Fibroblast of lung (primary cell): ENCODE measurements at regions not wholly inside any gene's neighbourhood (a gene's known extent, or its start where the extent isn't known, plus 50 kb on each side); places are given as distances from the start of the nearest gene placed in this dataset.

Experiments used
- DNase-seq, 2 donors: peaks; one replicate each; pipeline versions ENCODE4 v3.0.0 to v3.0.0-alpha.2; 2010; ENCODE audit warnings: low read depth in 2 of 2
- H2AFZ ChIP-seq: 2 replicates; pipeline ENCODE4 v1.5.1; 2012; ENCODE audit warnings: low read length, control low read depth, inconsistent platforms
- H3K27ac ChIP-seq: 2 replicates; pipeline ENCODE4 v1.5.1; 2011; ENCODE audit warnings: low read length, control low read depth; ENCODE audit not compliant: insufficient read depth
- H3K27me3 ChIP-seq: 2 replicates; pipeline ENCODE4 v1.5.1; 2011; ENCODE audit warnings: mild to moderate bottlenecking, low read length; ENCODE audit not compliant: control insufficient read depth, insufficient read depth
- H3K36me3 ChIP-seq: 2 replicates; pipeline ENCODE4 v1.5.1; 2011; ENCODE audit warnings: low read length; ENCODE audit not compliant: control insufficient read depth, insufficient read depth
- H3K4me1 ChIP-seq: 2 replicates; pipeline ENCODE4 v1.5.1; 2011; ENCODE audit warnings: low read length; ENCODE audit not compliant: control insufficient read depth, insufficient read depth; ENCODE audit errors: extremely low read depth
- H3K4me2 ChIP-seq: 2 replicates; pipeline ENCODE4 v1.5.1; 2011; ENCODE audit warnings: low read length, control low read depth; ENCODE audit not compliant: insufficient read depth; ENCODE audit errors: extremely low read depth
- H3K4me3 ChIP-seq, 4 experiments: fragments of 200-600 bp in 1 of 4; sonication (generic) in 1 of 4; replicated peaks in 1 of 4; 2 replicates each; pipeline ENCODE4 v1.5.1; 2011 to 2016; ENCODE audit warnings: low read length in 4 of 4, low read depth in 3 of 4, mild to moderate bottlenecking in 3 of 4, control low read depth in 2 of 4, inconsistent platforms in 1 of 4, mixed read lengths in 1 of 4; ENCODE audit not compliant: insufficient read depth in 1 of 4; ENCODE audit errors: control extremely low read depth in 1 of 4
- H3K79me2 ChIP-seq: 2 replicates; pipeline ENCODE4 v1.5.1; 2012; ENCODE audit warnings: mild to moderate bottlenecking, low read length, inconsistent platforms; ENCODE audit not compliant: control insufficient read depth, insufficient read depth
- H3K9ac ChIP-seq: 2 replicates; pipeline ENCODE4 v1.5.1; 2011; ENCODE audit warnings: mild to moderate bottlenecking, low read length, control low read depth; ENCODE audit not compliant: insufficient read depth
- H3K9me3 ChIP-seq: 2 replicates; pipeline ENCODE4 v1.5.1; 2012; ENCODE audit warnings: low read depth, low read length; ENCODE audit not compliant: control insufficient read depth, insufficient read depth
- H4K20me1 ChIP-seq: 2 replicates; pipeline ENCODE4 v1.5.1; 2011; ENCODE audit warnings: low read length; ENCODE audit not compliant: control insufficient read depth, insufficient read depth; ENCODE audit errors: extremely low read depth
- CTCF ChIP-seq, 2 donors: IDR thresholded peaks in 1 of 2; conservative IDR thresholded peaks in 1 of 2; 1 replicate in 1 of 2; 2 replicates in 1 of 2; pipeline ENCODE4 v1.5.1; 2011 to 2012; ENCODE audit warnings: low read length in 2 of 2, control low read depth in 1 of 2, inconsistent platforms in 1 of 2, low read depth in 1 of 2, mild to moderate bottlenecking in 1 of 2
- EZH2 ChIP-seq: IDR thresholded peaks from 2 replicates; pipeline ENCODE4 v1.5.1; 2012; ENCODE audit warnings: low read length, control low read depth, mild to moderate bottlenecking; ENCODE audit errors: missing control alignments

- no peaks in the 10 kb centered on the region for H3K36me3 ChIP-seq
- no peaks in the 10 kb centered on the region for H3K27me3 ChIP-seq
- H4K20me1 ChIP-seq, result no peaks in the 10 kb centered on the region
- H3K27ac ChIP-seq, result no peak overlapping the region
- H3K4me2 ChIP-seq, result no peak overlapping the region
- H3K4me1 ChIP-seq, result no peaks in the 10 kb centered on the region
- no peak for TF ChIP-seq CTCF (conservative IDR thresholded peaks at IDR 0.05 in 1 of 2, IDR thresholded peaks at IDR 0.05 in 1 of 2; ENCODE audit: low read depth in 1 of 2, low read length in 2 of 2)
- TF ChIP-seq EZH2, result no peak
- H3K4me3 ChIP-seq, result no peak overlapping the region
- H3K9ac ChIP-seq, result no peak overlapping the region
- no peak overlapping the region for H2AFZ ChIP-seq
- H3K79me2 ChIP-seq, result no peaks in the 10 kb centered on the region
- DNase-seq, result no peak
- H3K9me3 ChIP-seq, result no peaks in the 10 kb centered on the region
These were observed 178.1 kb upstream of the CPEB2 start for GRCh38 chr4:14824189-14824588.

- no peak overlapping the region for H3K4me3 ChIP-seq
These were observed 175.2 kb upstream of the CPEB2 start for GRCh38 chr4:14827111-14827510.

GRCh38 chr4:14829795-14830194 lies 172.5 kb upstream of the CPEB2 start:
- TF ChIP-seq EZH2, result no peak
- TF ChIP-seq CTCF (conservative IDR thresholded peaks at IDR 0.05 in 1 of 2, IDR thresholded peaks at IDR 0.05 in 1 of 2; ENCODE audit: low read depth in 1 of 2, low read length in 2 of 2), result no peak
- Histone ChIP-seq H3K9me3 (no peaks in the 10 kb centered on the region), H4K20me1 (no peaks in the 10 kb centered on the region), H3K4me1 (no peaks in the 10 kb centered on the region), H3K36me3 (no peaks in the 10 kb centered on the region), H3K79me2 (no peaks in the 10 kb centered on the region), H3K9ac (no peak overlapping the region), H2AFZ (no peak overlapping the region), H3K27ac (no peak overlapping the region), H3K4me3 (no peak overlapping the region), H3K27me3 (no peaks in the 10 kb centered on the region), H3K4me2 (no peak overlapping the region)
- DNase-seq, result no peak

More at GRCh38 chr4:14827111-14827510, 175.2 kb upstream of the CPEB2 start:
- Histone ChIP-seq H3K36me3 (no peaks in the 10 kb centered on the region), H3K9ac (no peak overlapping the region), H3K9me3 (no peaks in the 10 kb centered on the region), H3K79me2 (no peaks in the 10 kb centered on the region), H3K4me1 (no peaks in the 10 kb centered on the region), H2AFZ (no peak overlapping the region), H4K20me1 (no peaks in the 10 kb centered on the region), H3K27me3 (no peaks in the 10 kb centered on the region), H3K27ac (no peak overlapping the region), H3K4me2 (no peak overlapping the region)
- peak; percentile 4 to 16 for DNase-seq
- TF ChIP-seq EZH2 (no peak), CTCF (conservative IDR thresholded peaks at IDR 0.05 in 1 of 2, IDR thresholded peaks at IDR 0.05 in 1 of 2; ENCODE audit: low read depth in 1 of 2, low read length in 2 of 2) (no peak)
